ENCODE measurements at regions not wholly inside any gene's neighbourhood (a gene's known extent, or its start where the extent isn't known, plus 50 kb on each side); places are given as distances from the start of the nearest gene placed in this dataset.

DNA sequence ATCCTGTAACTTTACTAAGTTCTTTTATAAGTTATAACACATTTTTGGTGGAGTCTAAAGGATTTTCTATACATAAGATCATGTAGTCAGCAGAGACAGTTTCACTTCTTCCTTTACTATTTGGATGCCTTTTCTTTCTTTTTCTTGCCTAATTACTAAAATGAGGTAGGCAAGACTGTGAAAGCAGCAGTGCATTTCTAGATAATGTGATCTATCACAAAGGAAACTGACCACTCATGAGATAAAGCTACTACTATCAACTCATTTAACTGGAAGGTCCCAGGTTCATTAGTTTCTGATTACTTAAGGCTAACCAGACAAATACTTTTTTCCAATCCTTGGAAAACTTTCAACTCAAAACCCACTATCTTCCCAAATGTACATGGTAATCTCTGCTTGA lies 196.2 kb upstream of the E2F8 start:
- Histone ChIP-seq H2AFZ (no peak overlapping the region), H3K36me3 (ENCODE audit: insufficient read depth) (no peaks in the 10 kb centered on the region), H3K9me2 (ENCODE audit: insufficient read depth) (no peaks in the 10 kb centered on the region), H3K27ac (ENCODE audit: low read depth) (no peak overlapping the region), H3K4me1 (ENCODE audit: insufficient read depth) (peaks cover 15% of the 10 kb centered on the region), H4K20me1 (replicated peaks; ENCODE audit: insufficient read depth) (no peaks in the 10 kb centered on the region), H3K4me2 (no peak overlapping the region), H3K79me2 (replicated peaks; ENCODE audit: insufficient read depth) (no peaks in the 10 kb centered on the region), H3K4me3 (no peak overlapping the region), H3F3A (replicated peaks; ENCODE audit: low read depth) (no peaks in the 10 kb centered on the region), H3K27me3 (ENCODE audit: insufficient read depth) (no peaks in the 10 kb centered on the region)
- Mint-ChIP-seq H3K27me3 (ENCODE audit: insufficient read depth, low read depth, poor library complexity) (no peaks in the 10 kb centered on the region), H3K27ac (no peak overlapping the region), H3K9me3 (no peaks in the 10 kb centered on the region), H3K36me3 (ENCODE audit: low read depth) (no peaks in the 10 kb centered on the region), H3K4me1 (peaks cover 18% of the 10 kb centered on the region), H3K4me3 (no peak overlapping the region)
- TF ChIP-seq CREB1 (CRISPR knock-in tag; IDR thresholded peaks at IDR 0.05; ENCODE audit: low read depth) (no peak), ZNF114 (CRISPR knock-in tag; IDR thresholded peaks at IDR 0.05) (no peak), JUNB (IDR thresholded peaks at IDR 0.05; ENCODE audit: unreplicated experiment) (no peak), POLR2AphosphoS5 (IDR thresholded peaks at IDR 0.05; ENCODE audit: low read depth) (no peak), ZNF331 (CRISPR knock-in tag; IDR thresholded peaks at IDR 0.05; ENCODE audit: low read depth) (no peak), EZH2phosphoT487 (IDR thresholded peaks at IDR 0.05; ENCODE audit: unreplicated experiment) (no peak), EZH2 (IDR thresholded peaks at IDR 0.05; ENCODE audit: low read depth, unreplicated experiment) (no peak)
- TF ChIP-seq, protein P1, sequence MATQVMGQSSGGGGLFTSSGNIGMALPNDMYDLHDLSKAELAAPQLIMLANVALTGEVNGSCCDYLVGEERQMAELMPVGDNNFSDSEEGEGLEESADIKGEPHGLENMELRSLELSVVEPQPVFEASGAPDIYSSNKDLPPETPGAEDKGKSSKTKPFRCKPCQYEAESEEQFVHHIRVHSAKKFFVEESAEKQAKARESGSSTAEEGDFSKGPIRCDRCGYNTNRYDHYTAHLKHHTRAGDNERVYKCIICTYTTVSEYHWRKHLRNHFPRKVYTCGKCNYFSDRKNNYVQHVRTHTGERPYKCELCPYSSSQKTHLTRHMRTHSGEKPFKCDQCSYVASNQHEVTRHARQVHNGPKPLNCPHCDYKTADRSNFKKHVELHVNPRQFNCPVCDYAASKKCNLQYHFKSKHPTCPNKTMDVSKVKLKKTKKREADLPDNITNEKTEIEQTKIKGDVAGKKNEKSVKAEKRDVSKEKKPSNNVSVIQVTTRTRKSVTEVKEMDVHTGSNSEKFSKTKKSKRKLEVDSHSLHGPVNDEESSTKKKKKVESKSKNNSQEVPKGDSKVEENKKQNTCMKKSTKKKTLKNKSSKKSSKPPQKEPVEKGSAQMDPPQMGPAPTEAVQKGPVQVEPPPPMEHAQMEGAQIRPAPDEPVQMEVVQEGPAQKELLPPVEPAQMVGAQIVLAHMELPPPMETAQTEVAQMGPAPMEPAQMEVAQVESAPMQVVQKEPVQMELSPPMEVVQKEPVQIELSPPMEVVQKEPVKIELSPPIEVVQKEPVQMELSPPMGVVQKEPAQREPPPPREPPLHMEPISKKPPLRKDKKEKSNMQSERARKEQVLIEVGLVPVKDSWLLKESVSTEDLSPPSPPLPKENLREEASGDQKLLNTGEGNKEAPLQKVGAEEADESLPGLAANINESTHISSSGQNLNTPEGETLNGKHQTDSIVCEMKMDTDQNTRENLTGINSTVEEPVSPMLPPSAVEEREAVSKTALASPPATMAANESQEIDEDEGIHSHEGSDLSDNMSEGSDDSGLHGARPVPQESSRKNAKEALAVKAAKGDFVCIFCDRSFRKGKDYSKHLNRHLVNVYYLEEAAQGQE (IDR thresholded peaks at IDR 0.05; ENCODE audit: unreplicated experiment), result no peak
- TF ChIP-seq, protein P2, sequence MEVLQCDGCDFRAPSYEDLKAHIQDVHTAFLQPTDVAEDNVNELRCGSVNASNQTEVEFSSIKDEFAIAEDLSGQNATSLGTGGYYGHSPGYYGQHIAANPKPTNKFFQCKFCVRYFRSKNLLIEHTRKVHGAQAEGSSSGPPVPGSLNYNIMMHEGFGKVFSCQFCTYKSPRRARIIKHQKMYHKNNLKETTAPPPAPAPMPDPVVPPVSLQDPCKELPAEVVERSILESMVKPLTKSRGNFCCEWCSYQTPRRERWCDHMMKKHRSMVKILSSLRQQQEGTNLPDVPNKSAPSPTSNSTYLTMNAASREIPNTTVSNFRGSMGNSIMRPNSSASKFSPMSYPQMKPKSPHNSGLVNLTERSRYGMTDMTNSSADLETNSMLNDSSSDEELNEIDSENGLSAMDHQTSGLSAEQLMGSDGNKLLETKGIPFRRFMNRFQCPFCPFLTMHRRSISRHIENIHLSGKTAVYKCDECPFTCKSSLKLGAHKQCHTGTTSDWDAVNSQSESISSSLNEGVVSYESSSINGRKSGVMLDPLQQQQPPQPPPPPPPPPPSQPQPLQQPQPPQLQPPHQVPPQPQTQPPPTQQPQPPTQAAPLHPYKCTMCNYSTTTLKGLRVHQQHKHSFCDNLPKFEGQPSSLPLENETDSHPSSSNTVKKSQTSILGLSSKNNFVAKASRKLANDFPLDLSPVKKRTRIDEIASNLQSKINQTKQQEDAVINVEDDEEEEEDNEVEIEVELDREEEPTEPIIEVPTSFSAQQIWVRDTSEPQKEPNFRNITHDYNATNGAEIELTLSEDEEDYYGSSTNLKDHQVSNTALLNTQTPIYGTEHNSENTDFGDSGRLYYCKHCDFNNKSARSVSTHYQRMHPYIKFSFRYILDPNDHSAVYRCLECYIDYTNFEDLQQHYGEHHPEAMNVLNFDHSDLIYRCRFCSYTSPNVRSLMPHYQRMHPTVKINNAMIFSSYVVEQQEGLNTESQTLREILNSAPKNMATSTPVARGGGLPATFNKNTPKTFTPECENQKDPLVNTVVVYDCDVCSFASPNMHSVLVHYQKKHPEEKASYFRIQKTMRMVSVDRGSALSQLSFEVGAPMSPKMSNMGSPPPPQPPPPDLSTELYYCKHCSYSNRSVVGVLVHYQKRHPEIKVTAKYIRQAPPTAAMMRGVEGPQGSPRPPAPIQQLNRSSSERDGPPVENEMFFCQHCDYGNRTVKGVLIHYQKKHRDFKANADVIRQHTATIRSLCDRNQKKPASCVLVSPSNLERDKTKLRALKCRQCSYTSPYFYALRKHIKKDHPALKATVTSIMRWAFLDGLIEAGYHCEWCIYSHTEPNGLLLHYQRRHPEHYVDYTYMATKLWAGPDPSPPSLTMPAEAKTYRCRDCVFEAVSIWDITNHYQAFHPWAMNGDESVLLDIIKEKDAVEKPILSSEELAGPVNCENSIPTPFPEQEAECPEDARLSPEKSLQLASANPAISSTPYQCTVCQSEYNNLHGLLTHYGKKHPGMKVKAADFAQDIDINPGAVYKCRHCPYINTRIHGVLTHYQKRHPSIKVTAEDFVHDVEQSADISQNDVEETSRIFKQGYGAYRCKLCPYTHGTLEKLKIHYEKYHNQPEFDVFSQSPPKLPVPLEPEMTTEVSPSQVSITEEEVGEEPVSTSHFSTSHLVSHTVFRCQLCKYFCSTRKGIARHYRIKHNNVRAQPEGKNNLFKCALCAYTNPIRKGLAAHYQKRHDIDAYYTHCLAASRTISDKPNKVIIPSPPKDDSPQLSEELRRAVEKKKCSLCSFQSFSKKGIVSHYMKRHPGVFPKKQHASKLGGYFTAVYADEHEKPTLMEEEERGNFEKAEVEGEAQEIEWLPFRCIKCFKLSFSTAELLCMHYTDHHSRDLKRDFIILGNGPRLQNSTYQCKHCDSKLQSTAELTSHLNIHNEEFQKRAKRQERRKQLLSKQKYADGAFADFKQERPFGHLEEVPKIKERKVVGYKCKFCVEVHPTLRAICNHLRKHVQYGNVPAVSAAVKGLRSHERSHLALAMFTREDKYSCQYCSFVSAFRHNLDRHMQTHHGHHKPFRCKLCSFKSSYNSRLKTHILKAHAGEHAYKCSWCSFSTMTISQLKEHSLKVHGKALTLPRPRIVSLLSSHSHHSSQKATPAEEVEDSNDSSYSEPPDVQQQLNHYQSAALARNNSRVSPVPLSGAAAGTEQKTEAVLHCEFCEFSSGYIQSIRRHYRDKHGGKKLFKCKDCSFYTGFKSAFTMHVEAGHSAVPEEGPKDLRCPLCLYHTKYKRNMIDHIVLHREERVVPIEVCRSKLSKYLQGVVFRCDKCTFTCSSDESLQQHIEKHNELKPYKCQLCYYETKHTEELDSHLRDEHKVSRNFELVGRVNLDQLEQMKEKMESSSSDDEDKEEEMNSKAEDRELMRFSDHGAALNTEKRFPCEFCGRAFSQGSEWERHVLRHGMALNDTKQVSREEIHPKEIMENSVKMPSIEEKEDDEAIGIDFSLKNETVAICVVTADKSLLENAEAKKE (CRISPR knock-in tag; IDR thresholded peaks at IDR 0.05), result no peak
- TF ChIP-seq, protein P3, sequence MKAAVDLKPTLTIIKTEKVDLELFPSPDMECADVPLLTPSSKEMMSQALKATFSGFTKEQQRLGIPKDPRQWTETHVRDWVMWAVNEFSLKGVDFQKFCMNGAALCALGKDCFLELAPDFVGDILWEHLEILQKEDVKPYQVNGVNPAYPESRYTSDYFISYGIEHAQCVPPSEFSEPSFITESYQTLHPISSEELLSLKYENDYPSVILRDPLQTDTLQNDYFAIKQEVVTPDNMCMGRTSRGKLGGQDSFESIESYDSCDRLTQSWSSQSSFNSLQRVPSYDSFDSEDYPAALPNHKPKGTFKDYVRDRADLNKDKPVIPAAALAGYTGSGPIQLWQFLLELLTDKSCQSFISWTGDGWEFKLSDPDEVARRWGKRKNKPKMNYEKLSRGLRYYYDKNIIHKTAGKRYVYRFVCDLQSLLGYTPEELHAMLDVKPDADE (IDR thresholded peaks at IDR 0.05), result no peak
- ATAC-seq (no peak), DNase-seq (ENCODE audit: low spot score) (no peak)
